Fibroblast of skin of right biceps (primary cell): ENCODE measurements at regions not wholly inside any gene's neighbourhood (a gene's known extent, or its start where the extent isn't known, plus 50 kb on each side); places are given as distances from the start of the nearest gene placed in this dataset.

Source experiments
- DNase-seq: peaks from one replicate; pipeline ENCODE4 v3.0.0-alpha.2; 2013

DNA sequence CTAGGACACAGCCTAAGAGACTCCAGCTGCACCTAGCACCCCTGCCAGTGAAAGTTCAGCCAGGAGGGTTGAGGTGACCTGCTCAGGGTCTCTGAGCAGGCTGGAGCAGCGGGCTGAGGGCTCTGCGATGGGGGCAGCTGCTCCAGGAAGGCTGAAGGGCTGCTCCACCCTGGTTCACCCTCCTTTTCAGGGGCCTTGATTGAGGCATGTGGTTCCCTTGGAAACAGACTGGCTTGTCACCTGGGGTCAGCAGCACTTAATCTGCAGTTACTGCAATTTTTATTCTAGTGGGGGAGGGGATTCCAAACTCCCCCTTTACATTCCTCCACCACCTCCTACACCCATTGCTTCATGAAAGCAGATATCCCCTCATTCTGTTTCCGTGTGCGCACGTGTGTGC is 85.3 kb upstream of the UNC5B start:
- DNase-seq = no peak

DNA sequence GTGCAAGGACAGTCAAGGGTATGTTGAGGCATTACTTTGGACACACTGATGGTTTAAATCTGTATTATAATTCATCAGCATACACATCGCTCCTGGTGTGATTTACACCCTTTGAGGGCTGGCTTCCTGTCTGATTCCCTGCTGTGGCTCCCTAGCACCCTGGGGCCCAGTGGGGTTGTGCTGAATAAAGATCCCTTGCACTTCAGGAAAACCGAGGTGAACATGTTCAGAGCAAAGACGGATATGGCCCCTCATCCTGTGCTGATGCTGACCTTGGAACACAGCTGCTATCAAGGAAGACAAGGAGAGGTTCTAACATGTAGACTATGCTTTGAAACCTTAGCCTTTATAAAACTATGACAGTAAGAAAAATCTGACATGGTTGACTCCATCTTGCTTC is 84.6 kb upstream of the UNC5B start:
- DNase-seq = no peak

- no peak for DNase-seq
Measured at GRCh38 chr10:71128311-71128980, 83.9 kb upstream of the UNC5B start.

DNA sequence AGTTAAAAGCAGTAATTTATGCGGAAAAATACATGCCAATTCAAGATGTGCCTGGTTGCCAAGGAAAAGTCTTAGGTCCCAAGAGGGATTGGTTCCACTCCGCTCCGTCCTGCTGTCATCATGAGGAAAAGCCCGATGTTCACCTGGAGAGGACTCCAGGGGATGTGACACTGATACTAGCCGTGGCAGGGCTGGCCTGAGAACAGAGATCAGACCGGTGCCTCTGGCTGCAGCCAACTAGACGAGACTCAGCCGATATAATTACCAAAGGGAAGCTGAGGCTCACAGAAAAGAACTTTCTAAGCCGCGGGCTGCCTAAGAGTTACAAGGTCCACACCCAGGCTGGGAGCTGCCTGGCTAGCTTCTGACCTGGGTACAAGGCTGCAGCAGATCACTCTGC is 81.3 kb upstream of the UNC5B start:
- DNase-seq = no peak

DNA sequence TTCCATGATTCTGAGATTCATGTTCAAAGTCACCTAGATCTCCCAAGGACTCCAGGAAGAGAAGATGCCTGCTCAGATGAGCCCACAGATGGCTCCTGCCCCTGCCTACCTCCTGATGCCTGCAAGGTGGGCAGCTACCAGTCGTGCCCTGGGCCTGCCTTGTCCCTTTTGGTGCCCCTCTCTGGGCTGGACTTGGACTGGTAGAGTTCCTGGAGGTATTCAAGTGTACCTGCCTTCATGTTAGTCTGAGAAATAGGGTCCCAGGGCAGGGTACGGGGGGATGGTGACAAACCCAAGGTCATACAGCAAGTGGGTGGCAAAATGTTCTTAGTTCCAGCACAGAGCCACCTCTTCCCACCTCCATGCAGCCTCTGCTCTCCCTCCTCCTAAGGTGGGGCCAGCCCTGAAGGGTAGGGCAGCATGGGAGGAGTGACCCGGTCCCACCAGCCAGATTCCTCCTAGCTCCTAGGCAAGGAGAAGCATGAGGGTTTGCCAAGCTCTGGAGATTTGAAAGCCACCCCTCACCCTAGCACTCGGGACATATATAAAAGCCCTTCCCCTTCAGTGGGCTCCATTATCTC is 80.8 kb upstream of the UNC5B start:
- no peak for DNase-seq

DNA sequence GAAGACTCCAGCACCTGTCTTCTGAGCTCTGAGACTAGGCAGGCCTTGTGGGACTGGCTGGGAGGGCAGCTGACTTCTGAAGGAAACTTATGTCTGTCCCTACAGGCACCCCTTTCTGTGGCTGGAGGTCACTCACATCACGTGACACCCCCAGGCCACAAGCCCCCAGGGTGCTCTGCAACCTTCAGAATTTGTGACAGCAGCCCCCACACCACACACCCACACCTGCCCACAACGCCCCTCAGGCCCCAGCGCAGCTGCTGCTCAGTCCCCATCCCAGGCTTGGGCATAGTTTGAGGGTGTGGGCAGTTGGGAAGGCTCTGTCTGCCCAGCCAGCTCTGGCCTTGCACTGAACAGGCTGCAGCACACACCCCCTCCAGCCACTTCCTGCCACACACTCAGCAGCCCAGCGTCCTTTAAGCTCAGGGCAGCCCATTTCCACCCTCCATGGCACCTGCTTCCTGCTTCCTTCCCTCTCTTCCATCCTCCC is 80.0 kb upstream of the UNC5B start:
- no peak for DNase-seq

DNA sequence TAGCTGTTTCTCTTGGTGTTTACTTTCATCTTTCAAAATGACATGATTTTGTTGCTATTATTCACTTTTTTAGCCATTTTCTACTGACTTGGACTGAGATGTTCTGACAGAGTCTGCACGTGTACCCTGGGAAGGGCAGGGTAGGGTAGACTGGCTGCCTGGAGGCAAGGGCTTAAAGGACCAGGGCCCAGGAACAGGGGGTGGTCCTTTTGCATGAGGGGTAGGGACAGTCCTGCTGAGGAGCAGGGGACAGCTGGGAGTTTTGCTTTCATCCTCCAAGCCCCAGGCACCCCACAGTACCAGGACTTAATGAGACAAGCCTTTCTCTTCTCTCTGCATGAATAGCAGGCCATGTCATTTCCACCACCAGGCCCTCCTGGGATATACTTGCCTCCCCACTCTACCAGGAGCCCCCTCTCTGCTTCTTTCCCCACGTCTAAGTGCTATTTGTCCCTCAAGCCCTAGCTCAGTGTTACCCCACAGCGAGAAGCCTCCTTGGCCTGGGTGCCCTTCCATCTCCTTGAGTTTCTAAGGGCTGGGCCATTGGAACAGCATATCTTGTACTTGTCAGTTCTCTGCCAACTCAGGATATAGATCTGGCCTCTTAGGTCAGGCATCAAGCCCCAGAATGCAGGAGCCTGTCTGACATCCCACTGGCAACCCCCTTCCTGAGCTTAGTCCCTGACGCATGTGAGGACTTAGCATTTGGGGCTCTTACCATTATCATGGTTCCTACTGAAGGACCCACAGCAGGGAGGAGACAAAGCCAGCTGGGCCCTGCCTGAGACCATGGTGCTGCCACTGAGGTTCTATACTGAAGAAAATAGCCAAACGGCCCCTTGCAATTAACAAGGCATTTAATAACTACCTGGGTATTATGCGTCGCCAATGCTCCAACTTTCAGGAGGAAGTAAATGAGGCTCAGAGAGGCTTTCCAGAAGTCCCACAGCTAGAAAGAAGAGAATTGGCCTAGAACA is 78.4 kb upstream of the UNC5B start:
- DNase-seq = no peak

GRCh38 chr10:71134732-71135211 is 77.6 kb upstream of the UNC5B start:
- DNase-seq = no peak

GRCh38 chr10:71135236-71135635 is 77.1 kb upstream of the UNC5B start:
- DNase-seq = no peak

DNA sequence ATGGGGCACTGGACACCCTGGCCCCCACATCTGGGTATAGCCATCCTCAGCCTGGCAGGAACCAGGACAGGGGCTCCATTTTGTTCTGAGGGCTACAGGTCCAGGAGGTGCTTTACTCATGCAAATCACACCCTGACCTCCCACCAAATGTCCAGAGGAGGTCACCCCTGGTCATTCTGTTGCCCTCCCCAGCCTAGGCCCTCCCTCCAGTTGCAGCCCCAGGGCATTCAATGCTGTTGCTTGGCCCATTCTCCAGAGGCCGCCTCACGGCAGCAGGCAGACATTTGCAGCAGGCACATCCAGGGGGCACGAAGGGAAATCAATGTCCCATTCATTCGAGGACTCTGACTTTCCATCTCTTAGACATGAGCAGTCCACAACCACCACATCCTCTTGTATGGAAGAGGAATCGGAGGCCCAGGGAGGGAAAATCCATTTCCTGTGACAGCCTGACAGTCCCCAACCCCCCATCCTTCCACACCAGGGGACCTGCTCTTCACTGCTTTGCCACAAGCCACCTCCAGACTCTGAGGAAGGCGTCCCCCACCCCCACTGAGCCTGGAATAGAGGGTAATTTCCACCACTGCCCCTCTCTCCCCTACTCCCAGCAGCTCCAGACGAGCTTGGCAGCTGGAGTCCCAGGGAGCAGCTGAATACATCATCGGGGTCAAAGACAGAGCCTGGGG is 76.2 kb upstream of the UNC5B start:
- no peak for DNase-seq

GRCh38 chr10:71137701-71138100 is 74.7 kb upstream of the UNC5B start:
- no peak for DNase-seq

GRCh38 chr10:71138166-71138830 is 74.1 kb upstream of the UNC5B start:
- DNase-seq = no peak

DNA sequence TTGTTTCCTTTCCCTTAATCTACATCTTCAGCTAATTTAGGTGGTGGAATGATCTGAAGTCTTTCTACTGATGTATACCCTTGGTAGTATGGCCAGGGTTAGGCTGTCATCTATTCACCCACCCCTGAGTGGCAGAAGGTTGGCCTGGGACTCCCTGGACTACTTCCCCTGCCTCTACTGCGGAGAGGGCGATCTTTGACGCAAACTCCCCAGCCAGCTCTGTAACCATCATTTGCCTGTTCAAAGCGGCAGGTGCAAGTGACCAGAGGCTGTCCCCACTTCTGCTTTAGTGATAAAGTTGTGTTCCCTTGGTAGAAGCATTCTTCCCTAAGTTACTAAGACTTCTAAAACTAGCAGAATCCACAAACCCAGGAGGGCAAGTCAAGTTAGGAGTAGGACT is 70.8 kb upstream of the UNC5B start:
- DNase-seq = no peak

DNA sequence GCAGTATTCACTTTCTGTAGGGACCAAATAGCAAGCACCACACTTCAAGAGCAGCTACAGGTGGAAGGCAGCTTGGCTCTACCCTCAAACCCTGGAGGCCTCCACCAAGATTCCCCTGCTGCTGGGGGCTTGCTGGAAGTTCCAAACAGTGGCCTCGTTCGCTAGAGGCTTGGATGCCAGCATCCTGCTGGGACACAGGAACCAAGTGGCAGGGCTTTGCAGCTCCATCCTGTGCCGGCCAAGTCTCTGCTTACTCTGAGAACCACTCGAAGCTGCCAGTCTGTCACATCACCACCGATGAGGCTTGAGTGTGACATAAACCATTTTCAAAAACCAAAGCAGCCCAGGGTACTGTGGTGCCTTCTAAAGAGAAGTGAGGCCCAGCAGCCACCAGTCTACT is 69.2 kb upstream of the UNC5B start:
- no peak for DNase-seq

GRCh38 chr10:71143610-71144009 is 68.8 kb upstream of the UNC5B start:
- no peak for DNase-seq

GRCh38 chr10:71144824-71145223 is 67.5 kb upstream of the UNC5B start:
- DNase-seq = no peak

GRCh38 chr10:71145352-71145945 is 66.9 kb upstream of the UNC5B start:
- DNase-seq = no peak

DNA sequence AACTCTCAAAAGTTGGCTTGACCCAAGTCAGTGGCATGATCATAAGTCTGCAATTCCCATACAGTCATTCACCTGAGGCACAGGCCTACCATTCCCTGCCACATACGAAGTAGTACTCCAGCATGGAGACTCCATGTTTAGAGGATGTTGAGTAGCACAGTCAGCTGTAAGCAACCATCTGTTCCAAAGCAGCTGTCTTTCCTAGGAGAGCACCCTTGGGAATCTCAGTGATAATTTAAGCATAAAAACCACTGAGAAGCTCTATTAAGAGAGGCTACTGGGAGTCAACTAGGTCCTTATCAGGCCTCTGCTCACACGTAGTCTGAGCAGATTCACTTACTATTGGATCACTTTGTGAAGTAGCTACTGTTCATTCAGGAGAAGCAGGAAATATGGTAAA is 61.6 kb upstream of the UNC5B start:
- no peak for DNase-seq

GRCh38 chr10:71152043-71152442 is 60.3 kb upstream of the UNC5B start:
- no peak for DNase-seq

DNA sequence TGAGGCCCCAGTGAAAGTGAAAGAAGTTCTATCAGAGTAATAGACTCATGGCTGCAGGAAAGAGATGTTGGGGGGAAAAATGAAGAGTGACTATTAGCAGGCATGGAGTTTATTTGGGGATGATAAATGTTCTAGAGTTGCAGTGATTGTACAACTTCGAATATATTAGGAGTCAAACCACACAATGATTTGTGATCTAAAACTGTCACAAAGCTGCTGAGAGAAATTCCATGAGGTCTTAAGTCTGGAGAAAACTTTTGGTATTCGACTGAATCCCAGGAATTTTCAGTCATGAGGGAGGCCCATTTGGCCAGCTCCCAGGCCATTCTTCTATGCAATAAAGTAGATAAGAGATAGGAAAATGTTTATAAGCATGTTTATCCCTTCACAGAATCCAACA is 55.9 kb upstream of the UNC5B start:
- DNase-seq = peak; percentile 43

DNA sequence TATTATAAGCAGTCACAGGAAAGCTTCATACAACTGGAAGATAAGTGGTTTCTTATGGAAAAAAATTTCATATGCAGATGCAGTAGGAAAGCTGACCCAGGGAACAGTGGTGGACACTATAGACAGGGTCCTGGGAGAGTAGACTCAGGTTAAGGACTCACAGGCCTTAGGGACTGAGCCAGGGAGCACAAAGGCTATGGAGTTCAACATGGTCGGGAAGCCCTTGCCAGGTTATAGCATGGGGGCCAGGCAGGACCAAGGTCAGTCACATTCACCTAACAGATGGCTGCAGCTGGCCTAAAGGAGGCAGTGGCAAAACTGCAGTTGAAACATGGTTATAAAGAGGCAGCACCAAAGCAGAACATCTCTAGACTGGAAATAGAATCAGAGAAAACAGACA is 54.9 kb upstream of the UNC5B start:
- DNase-seq = no peak

GRCh38 chr10:71158251-71158650 is 54.1 kb upstream of the UNC5B start:
- no peak for DNase-seq
